Caco-2 (cell line): ENCODE measurements at regions not wholly inside any gene's neighbourhood (a gene's known extent, or its start where the extent isn't known, plus 50 kb on each side); places are given as distances from the start of the nearest gene placed in this dataset.

Experiments
- BruUV-seq: library from RNA; stranded (reverse); fragments of 400-500 nt; replicated peaks from 2 replicates; lab custom pipeline; 2021; lab: Mats Ljungman, UMichigan
- CTCF ChIA-PET: fragments of 300-600 bp; sonication (Branson Sonifier 250); formaldehyde crosslinking; loops from one replicate; lab custom pipeline; 2022; ENCODE audit warnings: antibody characterized with exemption; lab: Charles Lee
- POLR2A ChIA-PET: fragments of 300-600 bp; sonication (Branson Sonifier 250); formaldehyde crosslinking; loops from one replicate; lab custom pipeline; 2022; ENCODE audit warnings: antibody characterized with exemption; lab: Charles Lee
- DNase-seq, 2 experiments: peaks; one replicate each; pipeline versions ENCODE4 v3.0.0 to v3.0.0-alpha.2; 2020 to 2022
- H3K27me3 ChIP-seq: replicated peaks from 2 replicates; pipeline ENCODE4 v1.6.0; 2011; ENCODE audit warnings: low read length; ENCODE audit not compliant: control insufficient read depth, insufficient read depth
- H3K36me3 ChIP-seq: 2 replicates; pipeline ENCODE4 v1.5.1; 2011; ENCODE audit warnings: low read length; ENCODE audit not compliant: control insufficient read depth, insufficient read depth
- H3K4me1 ChIP-seq: fragments of 250-450 bp; sonication (Bioruptor Pico); 2 replicates; pipeline ENCODE4 v1.5.1; 2020; ENCODE audit warnings: mild to moderate bottlenecking
- H3K4me3 ChIP-seq: 2 replicates; pipeline ENCODE4 v1.5.1; 2011; ENCODE audit warnings: low read depth, mild to moderate bottlenecking, control low read depth, low read length
- H3K9me3 ChIP-seq: fragments of 250-450 bp; sonication (Bioruptor Pico); 2 replicates; pipeline ENCODE4 v1.5.1; 2020; ENCODE audit warnings: mild to moderate bottlenecking, moderate library complexity
- H3K27ac Mint-ChIP-seq: one replicate; pipeline ENCODE4 v1.8.0; 2022; ENCODE audit warnings: mixed read lengths; ENCODE audit not compliant: unreplicated experiment
- H3K27me3 Mint-ChIP-seq: one replicate; pipeline ENCODE4 v1.8.0; 2022; ENCODE audit warnings: mixed read lengths; ENCODE audit not compliant: insufficient read depth, unreplicated experiment
- H3K36me3 Mint-ChIP-seq: one replicate; pipeline ENCODE4 v1.8.0; 2022; ENCODE audit warnings: mild to moderate bottlenecking, mixed read lengths; ENCODE audit not compliant: insufficient read depth, unreplicated experiment
- H3K4me1 Mint-ChIP-seq: one replicate; pipeline ENCODE4 v1.8.0; 2022; ENCODE audit warnings: low read depth, mixed read lengths; ENCODE audit not compliant: unreplicated experiment
- H3K4me3 Mint-ChIP-seq: one replicate; pipeline ENCODE4 v1.8.0; 2022; ENCODE audit warnings: mild to moderate bottlenecking, moderate library complexity, mixed read lengths; ENCODE audit not compliant: unreplicated experiment
- H3K9me3 Mint-ChIP-seq: one replicate; pipeline ENCODE4 v1.8.0; 2022; ENCODE audit warnings: mixed read lengths; ENCODE audit not compliant: unreplicated experiment
- intact Hi-C: fragments of 100-400 bp; cut with micrococcal nuclease; formaldehyde crosslinking; loops from one replicate; pipeline ENCODE4 v1.10.0; 2022; ENCODE audit not compliant: unreplicated experiment
- TF ChIP-seq, protein P1 (sequence below), 2 experiments: fragments of 200-600 bp in 1 of 2; IDR thresholded peaks; 1 replicate in 1 of 2; 2 replicates in 1 of 2; pipeline versions ENCODE4 v1.5.1 to v1.8.0; 2011 to 2022; ENCODE audit warnings: antibody characterized with exemption in 1 of 2, control low read depth in 1 of 2, inconsistent platforms in 1 of 2, low read depth in 1 of 2, low read length in 1 of 2, mild to moderate bottlenecking in 1 of 2, moderate library complexity in 1 of 2; ENCODE audit not compliant: insufficient read depth in 1 of 2, severe bottlenecking in 1 of 2, unreplicated experiment in 1 of 2

DNA sequence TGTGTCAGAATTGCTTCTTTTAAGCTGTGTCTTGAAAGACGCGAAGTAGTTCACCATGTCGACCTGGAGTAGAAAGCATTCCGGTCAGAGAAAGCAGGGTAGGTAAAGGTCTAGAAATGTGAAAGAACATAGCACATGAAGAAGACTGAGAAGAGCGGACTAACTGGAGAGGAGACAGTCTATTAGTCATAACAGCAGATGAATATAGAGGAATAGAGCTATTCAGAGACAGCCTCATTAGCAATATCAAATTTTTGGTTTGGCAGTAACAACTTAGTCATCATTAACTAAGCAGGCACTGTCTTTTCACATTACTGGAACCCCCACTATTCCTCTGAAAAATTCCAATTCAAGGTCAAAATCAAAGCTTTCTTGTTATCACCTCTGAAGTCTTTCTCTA is 678.8 kb downstream of the DIPK2A start:
- no peak for DNase-seq
- POLR2A ChIA-PET, result no interaction called here
- Mint-ChIP-seq H3K27ac (no peak overlapping the region), H3K4me3 (no peak overlapping the region), H3K36me3 (no peaks in the 10 kb centered on the region), H3K27me3 (peaks cover 7% of the 10 kb centered on the region), H3K9me3 (no peaks in the 10 kb centered on the region), H3K4me1 (no peaks in the 10 kb centered on the region)
- BruUV-seq, result no TSS peak
- intact Hi-C loops, result no loop called here
- Histone ChIP-seq H3K4me1 (no peaks in the 10 kb centered on the region), H3K27me3 (no peaks in the 10 kb centered on the region), H3K9me3 (no peaks in the 10 kb centered on the region), H3K36me3 (no peaks in the 10 kb centered on the region), H3K4me3 (no peak overlapping the region)
- TF ChIP-seq, protein P1, sequence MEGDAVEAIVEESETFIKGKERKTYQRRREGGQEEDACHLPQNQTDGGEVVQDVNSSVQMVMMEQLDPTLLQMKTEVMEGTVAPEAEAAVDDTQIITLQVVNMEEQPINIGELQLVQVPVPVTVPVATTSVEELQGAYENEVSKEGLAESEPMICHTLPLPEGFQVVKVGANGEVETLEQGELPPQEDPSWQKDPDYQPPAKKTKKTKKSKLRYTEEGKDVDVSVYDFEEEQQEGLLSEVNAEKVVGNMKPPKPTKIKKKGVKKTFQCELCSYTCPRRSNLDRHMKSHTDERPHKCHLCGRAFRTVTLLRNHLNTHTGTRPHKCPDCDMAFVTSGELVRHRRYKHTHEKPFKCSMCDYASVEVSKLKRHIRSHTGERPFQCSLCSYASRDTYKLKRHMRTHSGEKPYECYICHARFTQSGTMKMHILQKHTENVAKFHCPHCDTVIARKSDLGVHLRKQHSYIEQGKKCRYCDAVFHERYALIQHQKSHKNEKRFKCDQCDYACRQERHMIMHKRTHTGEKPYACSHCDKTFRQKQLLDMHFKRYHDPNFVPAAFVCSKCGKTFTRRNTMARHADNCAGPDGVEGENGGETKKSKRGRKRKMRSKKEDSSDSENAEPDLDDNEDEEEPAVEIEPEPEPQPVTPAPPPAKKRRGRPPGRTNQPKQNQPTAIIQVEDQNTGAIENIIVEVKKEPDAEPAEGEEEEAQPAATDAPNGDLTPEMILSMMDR (IDR thresholded peaks at IDR 0.05; ENCODE audit: insufficient read depth in 1 of 2, low read depth in 1 of 2, low read length in 1 of 2, severe bottlenecking in 1 of 2, unreplicated experiment in 1 of 2), result no peak
- CTCF ChIA-PET, result no interaction called here

DNA sequence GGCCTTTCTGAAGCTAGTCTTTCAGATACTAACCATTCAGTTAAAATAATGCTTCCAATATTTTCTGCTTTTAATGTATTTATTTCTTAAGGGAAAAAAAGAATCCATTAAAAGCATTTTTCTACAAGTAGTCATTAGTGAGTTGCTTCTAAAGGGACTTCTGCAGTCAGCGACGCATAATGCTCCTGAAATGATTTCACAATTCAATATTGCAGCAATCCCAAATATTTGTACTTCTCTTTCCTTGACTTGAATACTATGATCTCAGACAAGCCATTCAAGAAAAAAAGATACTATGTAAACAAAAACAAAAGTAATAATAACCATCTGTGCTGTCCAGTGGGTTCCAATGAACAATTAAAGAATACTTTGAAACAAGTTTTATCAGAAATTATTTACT is 681.0 kb downstream of the DIPK2A start:
- TF ChIP-seq, protein P1 (IDR thresholded peaks at IDR 0.05; ENCODE audit: insufficient read depth in 1 of 2, low read depth in 1 of 2, low read length in 1 of 2, severe bottlenecking in 1 of 2, unreplicated experiment in 1 of 2), result no peak
- no TSS peak for BruUV-seq
- no peaks in the 10 kb centered on the region for H3K9me3 Mint-ChIP-seq
- no peak for DNase-seq
- no peaks in the 10 kb centered on the region for H3K36me3 Mint-ChIP-seq
- no peaks in the 10 kb centered on the region for H3K4me1 ChIP-seq
- no peaks in the 10 kb centered on the region for H3K4me1 Mint-ChIP-seq
- H3K4me3 ChIP-seq, result no peak overlapping the region
- H3K9me3 ChIP-seq, result no peaks in the 10 kb centered on the region
- CTCF ChIA-PET, result no interaction called here
- no peaks in the 10 kb centered on the region for H3K36me3 ChIP-seq
- POLR2A ChIA-PET, result no interaction called here
- no peak overlapping the region for H3K27ac Mint-ChIP-seq
- H3K27me3 ChIP-seq, result no peaks in the 10 kb centered on the region
- intact Hi-C loops, result no loop called here
- no peak overlapping the region for H3K4me3 Mint-ChIP-seq
- H3K27me3 Mint-ChIP-seq, result peaks cover 7% of the 10 kb centered on the region

DNA sequence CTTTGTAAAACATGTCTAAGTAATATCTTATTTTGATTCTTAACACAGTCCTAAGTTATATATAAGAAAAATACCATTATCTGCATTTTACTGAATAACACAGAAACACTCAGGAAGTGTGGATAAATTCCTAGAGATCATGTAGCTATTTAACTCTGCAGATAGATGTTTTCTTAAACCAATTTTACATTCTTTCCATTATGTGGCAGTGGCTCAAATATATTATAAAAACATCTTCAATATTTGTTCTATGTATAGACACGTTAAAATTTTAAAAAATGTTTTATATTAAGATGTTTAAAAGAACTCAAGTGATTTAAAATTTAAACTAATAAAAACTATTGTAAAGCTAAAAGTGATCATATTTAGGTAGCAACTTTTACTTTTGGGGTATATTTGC is 683.8 kb downstream of the DIPK2A start:
- Histone ChIP-seq H3K36me3 (no peaks in the 10 kb centered on the region), H3K9me3 (no peaks in the 10 kb centered on the region), H3K27me3 (no peaks in the 10 kb centered on the region), H3K4me3 (no peak overlapping the region), H3K4me1 (no peaks in the 10 kb centered on the region)
- ChIA-PET CTCF (no interaction called here), POLR2A (no interaction called here)
- H3K9me3 Mint-ChIP-seq, result no peaks in the 10 kb centered on the region
- intact Hi-C loops, result no loop called here
- no peak for DNase-seq
- H3K27me3 Mint-ChIP-seq, result peaks cover 4% of the 10 kb centered on the region
- H3K4me3 Mint-ChIP-seq, result no peak overlapping the region
- no peak overlapping the region for H3K27ac Mint-ChIP-seq
- no peaks in the 10 kb centered on the region for H3K4me1 Mint-ChIP-seq
- no TSS peak for BruUV-seq
- TF ChIP-seq, protein P1 (IDR thresholded peaks at IDR 0.05; ENCODE audit: insufficient read depth in 1 of 2, low read depth in 1 of 2, low read length in 1 of 2, severe bottlenecking in 1 of 2, unreplicated experiment in 1 of 2), result no peak
- H3K36me3 Mint-ChIP-seq, result no peaks in the 10 kb centered on the region
